ENCODE measurements at regions not wholly inside any gene's neighbourhood (a gene's known extent, or its start where the extent isn't known, plus 50 kb on each side); places are given as distances from the start of the nearest gene placed in this dataset.

DNA sequence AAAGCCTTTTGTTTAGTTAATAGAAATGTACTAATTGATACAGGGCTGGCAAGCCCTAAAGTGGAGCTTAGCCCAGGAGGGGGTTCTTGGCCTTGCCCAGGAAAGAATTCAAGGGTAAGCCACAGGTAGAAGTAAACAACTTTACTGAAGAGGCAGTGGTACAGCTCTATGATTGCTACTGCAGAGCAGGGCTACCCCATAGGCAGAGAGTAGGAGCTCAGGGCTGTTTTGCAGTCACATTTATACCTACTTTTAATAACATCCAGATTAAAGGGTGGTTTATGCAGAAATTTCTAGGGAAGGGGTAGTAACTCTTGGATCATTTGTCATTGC, 680.4 kb upstream of the GJE1 start:
- no peak overlapping the region for H3K27ac Mint-ChIP-seq
- CTCF ChIA-PET = interaction anchor here (0.7 kb wide), 1 partner anchor 112 kb away, joined by 3 read pairs; no protein-coding TSS in a partner anchor
- H3K27me3 Mint-ChIP-seq = no peaks in the 10 kb centered on the region
- DNase-seq (no peak), ATAC-seq (no peak)
- H3K4me3 Mint-ChIP-seq = no peak overlapping the region
- H3K9me3 Mint-ChIP-seq (ENCODE audit: low read depth) = no peaks in the 10 kb centered on the region
- no peaks in the 10 kb centered on the region for H3K36me3 Mint-ChIP-seq (ENCODE audit: low read depth)
- POLR2A ChIA-PET = no interaction called here
- intact Hi-C loops (cut with DNase I, micrococcal nuclease) = no loop called here
- no peaks in the 10 kb centered on the region for H3K4me1 Mint-ChIP-seq

DNA sequence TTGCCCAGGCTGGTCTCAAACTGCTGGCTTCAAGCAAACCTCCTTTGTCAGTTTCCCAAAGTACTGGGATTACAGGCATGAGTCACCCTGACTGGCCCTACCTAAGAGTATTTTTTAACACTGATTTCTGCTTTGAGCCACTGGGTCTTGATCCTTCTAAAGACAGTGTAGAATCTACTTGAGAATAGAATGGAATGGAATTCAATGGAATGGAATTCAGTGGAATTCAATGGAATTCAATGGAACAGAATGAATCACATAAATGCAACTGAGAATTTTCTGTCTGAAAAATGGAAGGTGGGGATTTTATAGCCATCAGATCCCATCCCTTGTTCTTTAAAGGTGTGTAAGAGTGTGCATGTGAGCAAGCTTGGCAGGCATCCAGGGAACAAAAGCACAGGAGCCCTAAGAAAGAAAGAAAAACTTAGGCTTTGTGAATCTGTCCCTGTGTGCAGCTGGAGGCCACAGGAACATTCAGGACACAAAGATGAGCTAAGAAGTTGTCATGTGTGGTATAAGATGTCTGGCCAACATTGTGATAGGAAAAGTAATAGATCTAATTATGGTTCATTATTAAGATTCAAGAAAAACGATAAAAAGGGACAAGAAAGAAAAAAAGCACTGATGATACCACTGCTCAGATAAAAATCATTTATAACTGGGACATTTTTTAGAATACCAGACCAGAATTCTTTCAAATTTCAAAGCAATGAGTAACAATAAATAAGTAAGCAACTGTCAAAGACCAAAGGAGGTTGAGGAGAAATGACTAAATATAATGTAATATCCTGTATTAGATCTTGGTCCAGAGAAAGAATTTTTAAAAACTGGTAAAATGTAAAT, 681.0 kb upstream of the GJE1 start:
- CTCF ChIA-PET = interaction anchor here (0.7 kb wide), 1 partner anchor 112 kb away, joined by 3 read pairs; no protein-coding TSS in a partner anchor
- Mint-ChIP-seq H3K36me3 (ENCODE audit: low read depth) (no peaks in the 10 kb centered on the region), H3K4me3 (no peak overlapping the region), H3K27ac (no peak overlapping the region), H3K9me3 (ENCODE audit: low read depth) (no peaks in the 10 kb centered on the region), H3K27me3 (no peaks in the 10 kb centered on the region), H3K4me1 (no peaks in the 10 kb centered on the region)
- ATAC-seq = no peak
- POLR2A ChIA-PET = no interaction called here
- intact Hi-C loops (cut with DNase I, micrococcal nuclease) = no loop called here
- DNase-seq = no peak

DNA sequence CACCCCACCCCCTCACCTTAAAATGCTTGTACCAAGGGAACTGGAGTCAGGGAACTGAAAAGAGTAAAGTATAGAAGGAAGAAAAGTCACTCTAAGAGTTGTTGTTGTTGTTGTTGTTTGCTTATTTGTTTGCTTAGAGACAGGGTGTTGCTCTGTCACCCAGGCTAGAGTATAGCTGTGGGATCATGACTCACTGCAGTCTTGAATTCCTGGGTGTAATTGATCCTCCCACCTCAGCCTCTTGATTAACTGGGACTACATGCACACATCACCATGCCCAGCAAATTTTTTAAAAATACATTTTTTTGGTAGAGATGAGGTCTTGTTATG, 681.6 kb upstream of the GJE1 start:
- no peak overlapping the region for H3K27ac Mint-ChIP-seq
- CTCF ChIA-PET = no interaction called here
- POLR2A ChIA-PET = no interaction called here
- no peaks in the 10 kb centered on the region for H3K9me3 Mint-ChIP-seq (ENCODE audit: low read depth)
- intact Hi-C loops (cut with DNase I, micrococcal nuclease) = no loop called here
- ATAC-seq (no peak), DNase-seq (no peak)
- H3K4me3 Mint-ChIP-seq = no peak overlapping the region
- H3K4me1 Mint-ChIP-seq = no peaks in the 10 kb centered on the region
- no peaks in the 10 kb centered on the region for H3K36me3 Mint-ChIP-seq (ENCODE audit: low read depth)
- no peaks in the 10 kb centered on the region for H3K27me3 Mint-ChIP-seq

DNA sequence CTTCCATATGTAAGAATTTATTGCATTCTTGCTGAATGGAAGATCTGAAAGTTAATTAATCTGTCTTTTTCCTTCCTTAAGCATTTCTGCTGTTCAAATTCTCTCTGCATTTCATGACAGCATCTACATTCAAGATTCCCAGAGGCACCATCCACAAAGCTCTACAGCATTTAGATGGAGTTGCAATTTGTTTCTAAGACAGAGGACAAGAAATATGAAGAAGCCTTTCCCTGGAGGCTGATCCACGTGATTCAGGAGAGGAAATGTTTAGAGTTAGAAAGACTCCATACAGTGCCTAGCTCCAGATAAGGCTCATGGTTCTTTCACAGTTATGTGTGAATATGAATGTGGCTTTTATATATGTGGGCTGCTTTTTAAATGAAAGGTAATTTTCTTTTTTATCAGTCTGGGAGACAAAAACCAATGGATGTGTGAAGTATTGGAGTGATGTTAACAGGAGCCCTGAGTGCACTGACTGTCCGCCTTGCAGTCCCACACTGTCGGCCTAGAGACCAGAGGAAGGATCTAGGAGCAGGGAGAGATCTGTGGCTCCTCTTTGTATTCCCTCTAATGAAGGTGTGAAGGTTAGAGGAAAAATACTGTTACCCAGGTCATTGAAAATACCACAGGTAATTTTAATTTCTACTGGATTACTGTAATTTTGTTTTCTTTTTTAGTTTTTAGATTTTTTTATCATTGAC, 686.6 kb upstream of the GJE1 start:
- ChIA-PET POLR2A (no interaction called here), CTCF (interaction anchor here (0.7 kb wide), 1 partner anchor 1808 kb away, joined by 3 read pairs; no protein-coding TSS in a partner anchor)
- no peaks in the 10 kb centered on the region for H3K36me3 Mint-ChIP-seq (ENCODE audit: low read depth)
- H3K4me3 Mint-ChIP-seq = no peak overlapping the region
- H3K27me3 Mint-ChIP-seq = no peaks in the 10 kb centered on the region
- no peak overlapping the region for H3K27ac Mint-ChIP-seq
- no peaks in the 10 kb centered on the region for H3K4me1 Mint-ChIP-seq
- ATAC-seq (no peak), DNase-seq (no peak)
- no peaks in the 10 kb centered on the region for H3K9me3 Mint-ChIP-seq (ENCODE audit: low read depth)
- intact Hi-C loops (cut with DNase I, micrococcal nuclease) = no loop called here

DNA sequence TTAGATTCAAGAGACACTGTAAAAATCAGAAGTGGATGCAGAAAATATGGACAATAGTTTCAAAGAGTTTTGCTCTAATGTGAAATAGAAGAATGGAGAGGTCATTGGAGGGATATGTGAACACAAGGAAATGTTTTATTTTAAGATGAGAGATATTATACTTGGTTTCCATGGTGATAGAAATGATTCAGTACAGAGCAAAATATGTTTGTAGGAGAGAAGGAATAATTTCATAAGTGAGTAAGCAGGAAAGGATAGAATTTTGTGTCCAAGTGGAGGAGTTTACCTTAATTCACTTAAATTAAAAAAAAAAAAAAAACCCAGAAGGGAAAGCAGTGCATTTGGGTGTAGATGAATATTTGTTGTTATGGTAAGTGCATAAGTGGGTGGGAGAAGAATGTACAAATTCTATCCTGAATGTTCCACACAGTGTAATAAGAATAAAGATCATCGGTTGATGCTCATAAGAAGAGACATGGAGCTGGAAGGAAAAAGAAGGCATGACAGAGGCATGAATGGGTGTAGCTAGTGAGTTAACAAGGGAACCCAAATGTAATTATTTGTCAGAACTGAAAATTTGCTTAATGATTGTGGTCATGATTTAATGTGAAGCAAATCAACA, 688.9 kb upstream of the GJE1 start:
- intact Hi-C loops (cut with DNase I, micrococcal nuclease) = no loop called here
- POLR2A ChIA-PET = no interaction called here
- Mint-ChIP-seq H3K4me1 (no peaks in the 10 kb centered on the region), H3K4me3 (no peak overlapping the region), H3K36me3 (ENCODE audit: low read depth) (no peaks in the 10 kb centered on the region), H3K9me3 (ENCODE audit: low read depth) (no peaks in the 10 kb centered on the region), H3K27ac (no peak overlapping the region), H3K27me3 (no peaks in the 10 kb centered on the region)
- CTCF ChIA-PET = no interaction called here
- ATAC-seq (no peak), DNase-seq (no peak)

DNA sequence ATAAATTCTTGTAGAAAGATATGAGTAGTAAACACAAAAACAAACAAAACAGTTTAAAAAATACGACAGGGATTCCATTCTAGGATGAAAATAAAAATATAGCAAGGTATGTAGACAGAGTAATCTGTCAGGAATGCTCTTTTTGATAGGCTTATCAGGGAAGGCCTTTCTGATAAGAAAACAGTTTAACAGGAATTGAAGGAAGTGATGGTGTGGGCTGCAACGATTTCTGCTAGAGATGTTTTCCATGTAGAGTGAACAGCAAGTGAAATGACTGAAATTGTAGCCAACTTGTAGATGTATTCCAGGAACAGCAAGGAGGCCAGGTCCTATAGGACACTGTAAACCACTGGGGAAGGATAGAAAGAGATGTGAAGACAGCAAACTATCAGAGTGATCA, 689.7 kb upstream of the GJE1 start:
- H3K4me1 Mint-ChIP-seq = no peaks in the 10 kb centered on the region
- ATAC-seq (no peak), DNase-seq (no peak)
- no peak overlapping the region for H3K4me3 Mint-ChIP-seq
- POLR2A ChIA-PET = no interaction called here
- intact Hi-C loops (cut with DNase I, micrococcal nuclease) = no loop called here
- H3K9me3 Mint-ChIP-seq (ENCODE audit: low read depth) = no peaks in the 10 kb centered on the region
- H3K36me3 Mint-ChIP-seq (ENCODE audit: low read depth) = no peaks in the 10 kb centered on the region
- no peak overlapping the region for H3K27ac Mint-ChIP-seq
- H3K27me3 Mint-ChIP-seq = no peaks in the 10 kb centered on the region
- CTCF ChIA-PET = no interaction called here

DNA sequence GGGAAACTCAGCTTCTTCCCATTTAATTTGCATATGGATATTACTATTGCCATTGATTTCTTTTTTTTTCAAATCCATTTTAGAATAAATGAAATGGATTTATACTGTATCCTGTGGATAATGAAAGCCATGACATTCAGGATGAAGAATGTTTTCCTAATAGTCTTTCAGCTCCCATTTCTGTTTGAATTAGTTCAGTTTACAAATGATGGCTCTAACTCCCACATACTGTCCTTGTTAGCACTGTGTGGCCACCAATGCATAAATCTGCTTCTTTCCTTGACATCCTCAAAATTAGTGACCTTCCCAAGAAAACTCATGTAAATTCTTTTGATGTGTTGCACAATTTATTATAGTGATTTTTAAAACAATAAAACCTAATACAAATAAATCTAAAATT, 693.2 kb upstream of the GJE1 start:
- no peaks in the 10 kb centered on the region for H3K36me3 Mint-ChIP-seq (ENCODE audit: low read depth)
- H3K9me3 Mint-ChIP-seq (ENCODE audit: low read depth) = no peaks in the 10 kb centered on the region
- H3K4me1 Mint-ChIP-seq = no peaks in the 10 kb centered on the region
- no peak overlapping the region for H3K4me3 Mint-ChIP-seq
- H3K27ac Mint-ChIP-seq = no peak overlapping the region
- ChIA-PET POLR2A (no interaction called here), CTCF (interaction anchor here (0.7 to 1.3 kb wide), 2 partner anchors 10 to 20 kb away, joined by 3 read pairs; no protein-coding TSS in a partner anchor)
- DNase-seq (no peak), ATAC-seq (no peak)
- intact Hi-C loops (cut with DNase I, micrococcal nuclease) = no loop called here
- no peaks in the 10 kb centered on the region for H3K27me3 Mint-ChIP-seq

DNA sequence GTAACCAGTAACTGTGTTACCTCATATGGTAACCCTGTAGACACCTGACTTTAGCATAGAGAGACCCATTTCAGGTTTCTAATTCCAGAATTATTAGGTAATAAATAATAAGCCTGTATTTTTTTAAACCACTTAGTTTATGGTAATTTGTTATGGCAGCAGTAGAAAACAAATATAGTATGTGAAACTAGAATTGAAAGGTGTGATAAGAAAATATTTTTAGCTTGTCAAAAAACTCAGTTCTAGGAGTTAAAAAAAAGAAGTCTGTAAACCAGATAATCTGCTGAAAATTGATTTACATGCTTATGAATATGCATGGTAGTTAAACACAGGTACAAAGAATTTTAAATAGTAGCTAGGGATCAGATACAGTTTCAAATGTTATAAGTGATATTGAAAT, 695.0 kb upstream of the GJE1 start:
- intact Hi-C loops (cut with DNase I, micrococcal nuclease) = no loop called here
- Mint-ChIP-seq H3K36me3 (ENCODE audit: low read depth) (no peaks in the 10 kb centered on the region), H3K27me3 (no peaks in the 10 kb centered on the region), H3K4me1 (no peaks in the 10 kb centered on the region), H3K27ac (no peak overlapping the region), H3K4me3 (no peak overlapping the region), H3K9me3 (ENCODE audit: low read depth) (no peaks in the 10 kb centered on the region)
- ATAC-seq (no peak), DNase-seq (no peak)
- ChIA-PET POLR2A (no interaction called here), CTCF (no interaction called here)

DNA sequence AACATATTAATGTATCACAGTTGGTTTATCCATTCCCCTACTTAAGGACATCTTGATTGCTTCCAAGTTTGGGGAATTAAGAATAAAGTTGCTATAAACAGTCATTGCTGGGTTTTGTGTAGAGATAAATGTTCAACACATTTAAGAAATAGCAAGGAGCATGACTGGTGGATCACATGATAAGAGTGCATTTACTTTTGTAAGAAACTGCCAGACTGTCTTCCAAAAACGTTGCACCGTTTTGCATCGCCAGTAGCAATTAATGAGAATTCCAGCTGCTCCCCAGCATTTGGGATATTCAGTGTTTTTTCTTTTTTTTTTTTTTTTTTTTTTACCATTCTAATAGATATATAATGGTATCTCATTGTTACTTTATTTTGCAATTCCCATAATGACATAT, 695.7 kb upstream of the GJE1 start:
- ChIA-PET POLR2A (no interaction called here), CTCF (no interaction called here)
- Mint-ChIP-seq H3K36me3 (ENCODE audit: low read depth) (no peaks in the 10 kb centered on the region), H3K27me3 (no peaks in the 10 kb centered on the region), H3K4me3 (no peak overlapping the region), H3K9me3 (ENCODE audit: low read depth) (no peaks in the 10 kb centered on the region), H3K4me1 (no peaks in the 10 kb centered on the region), H3K27ac (no peak overlapping the region)
- intact Hi-C loops (cut with DNase I, micrococcal nuclease) = no loop called here
- DNase-seq = no peak
- ATAC-seq = no peak

DNA sequence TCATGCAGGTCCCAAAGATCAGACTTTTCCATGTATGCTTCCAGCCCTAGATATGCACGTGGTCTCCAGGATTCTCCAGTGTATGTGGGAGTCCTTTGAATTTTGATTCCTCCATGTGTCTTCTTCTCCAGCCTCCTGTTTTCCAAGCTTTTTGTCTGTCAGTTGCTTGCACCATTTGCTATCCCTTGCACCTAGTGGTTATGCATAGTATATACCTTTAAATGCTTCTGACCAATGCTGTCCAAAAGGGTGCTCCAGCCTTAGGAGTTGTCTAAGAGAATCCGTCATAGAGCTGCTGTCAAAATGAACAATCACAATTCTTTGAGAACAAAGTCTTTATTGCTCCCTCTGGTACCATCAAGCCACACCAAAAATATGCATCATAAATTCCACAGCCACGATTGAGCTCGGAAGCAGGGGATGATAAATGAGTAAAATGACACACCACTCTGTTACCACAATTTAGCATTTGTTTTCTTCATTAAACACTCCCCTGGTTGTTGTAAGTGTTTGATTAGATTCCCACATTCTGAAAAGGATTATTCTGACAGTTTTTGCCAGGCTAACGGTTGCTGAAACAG, 706.2 kb upstream of the GJE1 start:
- DNase-seq (no peak), ATAC-seq (no peak)
- intact Hi-C loops (cut with DNase I, micrococcal nuclease) = no loop called here
- Mint-ChIP-seq H3K27me3 (no peaks in the 10 kb centered on the region), H3K9me3 (ENCODE audit: low read depth) (peaks cover 10% of the 10 kb centered on the region), H3K4me3 (no peak overlapping the region), H3K27ac (no peak overlapping the region), H3K4me1 (no peaks in the 10 kb centered on the region), H3K36me3 (ENCODE audit: low read depth) (no peaks in the 10 kb centered on the region)
- POLR2A ChIA-PET = no interaction called here
- CTCF ChIA-PET = interaction anchor here (0.5 kb wide), 1 partner anchor 263 kb away, joined by 3 read pairs; no protein-coding TSS in a partner anchor

DNA sequence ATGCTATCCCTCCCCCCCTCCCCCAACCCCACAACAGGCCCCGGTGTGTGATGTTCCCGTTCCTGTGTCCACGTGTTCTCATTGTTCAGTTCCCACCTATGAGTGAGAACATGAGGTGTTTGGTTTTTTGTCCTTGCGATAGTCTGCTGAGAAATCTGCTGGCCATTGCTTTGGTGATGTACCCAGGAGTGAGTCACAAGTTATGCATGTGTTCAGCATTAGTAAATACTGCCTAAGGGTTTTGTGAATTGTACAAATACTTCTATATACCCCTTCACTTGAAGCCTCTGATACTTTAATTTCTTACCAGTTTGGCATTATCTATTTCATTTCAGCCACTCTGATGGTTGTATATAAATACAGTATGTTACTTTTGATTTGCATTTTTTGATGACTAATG, 711.3 kb upstream of the GJE1 start:
- Mint-ChIP-seq H3K27me3 (no peaks in the 10 kb centered on the region), H3K4me1 (no peaks in the 10 kb centered on the region), H3K27ac (no peak overlapping the region), H3K9me3 (ENCODE audit: low read depth) (peaks cover 7% of the 10 kb centered on the region), H3K36me3 (ENCODE audit: low read depth) (no peaks in the 10 kb centered on the region), H3K4me3 (no peak overlapping the region)
- ChIA-PET POLR2A (no interaction called here), CTCF (no interaction called here)
- intact Hi-C loops (cut with DNase I, micrococcal nuclease) = no loop called here
- DNase-seq = no peak
- no peak for ATAC-seq

DNA sequence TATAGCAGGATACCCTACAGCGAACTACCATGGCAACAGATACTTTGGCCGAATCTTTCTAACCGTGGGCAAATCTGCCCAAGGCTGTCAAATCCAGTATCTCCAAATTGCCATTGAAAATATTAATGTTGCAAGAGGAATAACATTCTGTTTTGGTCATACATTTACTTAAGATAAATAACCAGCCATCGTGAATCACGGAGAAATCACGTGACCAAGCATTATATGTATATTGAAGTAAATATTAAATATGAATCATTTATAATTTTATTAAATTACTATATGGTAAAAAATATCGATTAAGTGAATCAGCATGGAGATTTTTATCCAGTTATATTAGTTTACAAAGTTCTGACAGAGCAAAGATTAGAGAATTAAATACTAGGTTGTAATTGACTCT, 714.6 kb upstream of the GJE1 start:
- Mint-ChIP-seq H3K4me3 (no peak overlapping the region), H3K36me3 (ENCODE audit: low read depth) (no peaks in the 10 kb centered on the region), H3K27me3 (no peaks in the 10 kb centered on the region), H3K9me3 (ENCODE audit: low read depth) (no peaks in the 10 kb centered on the region), H3K4me1 (no peaks in the 10 kb centered on the region), H3K27ac (no peak overlapping the region)
- ATAC-seq (no peak), DNase-seq (no peak)
- ChIA-PET POLR2A (no interaction called here), CTCF (no interaction called here)
- intact Hi-C loops (cut with DNase I, micrococcal nuclease) = no loop called here
